Urinary bladder (tissue), 3 donors: ENCODE measurements at regions not wholly inside any gene's neighbourhood (a gene's known extent, or its start where the extent isn't known, plus 50 kb on each side); places are given as distances from the start of the nearest gene placed in this dataset.
A peak's percentile ranks its signal among the peaks of the same experiment; 100 is the strongest.
"Not testable (repeated sequence)": the region's sequence is repeated elsewhere in the genome, so short reads cannot be mapped to it uniquely, and the experiment has no call there.

Experiments used
- DNase-seq: peaks from one replicate; pipeline ENCODE4 v3.0.0-alpha.2; 2015; ENCODE audit errors: extremely low spot score
- H3K27ac ChIP-seq: one replicate; pipeline ENCODE4 v1.5.1; 2013; ENCODE audit warnings: low read depth, mild to moderate bottlenecking, moderate library complexity
- H3K36me3 ChIP-seq: one replicate; pipeline ENCODE4 v1.6.1; 2013; ENCODE audit warnings: mild to moderate bottlenecking, moderate library complexity; ENCODE audit not compliant: insufficient read depth
- H3K4me1 ChIP-seq: one replicate; pipeline ENCODE4 v1.6.1; 2013; ENCODE audit warnings: mild to moderate bottlenecking, moderate library complexity; ENCODE audit not compliant: insufficient read depth
- H3K4me3 ChIP-seq: one replicate; pipeline ENCODE4 v1.5.1; 2013; ENCODE audit warnings: low read depth, low read length
- WGBS: extraction: QIAGEN DNeasy Blood & Tissue Kit; methylation state at CpG from one replicate; pipeline ENCODE4 v1.1.7; 2013; 5-methylcytosine and 5-hydroxymethylcytosine counted together
- donor health status: healthy with polysubstance abuse.
- donor health status: healthy.

DNA sequence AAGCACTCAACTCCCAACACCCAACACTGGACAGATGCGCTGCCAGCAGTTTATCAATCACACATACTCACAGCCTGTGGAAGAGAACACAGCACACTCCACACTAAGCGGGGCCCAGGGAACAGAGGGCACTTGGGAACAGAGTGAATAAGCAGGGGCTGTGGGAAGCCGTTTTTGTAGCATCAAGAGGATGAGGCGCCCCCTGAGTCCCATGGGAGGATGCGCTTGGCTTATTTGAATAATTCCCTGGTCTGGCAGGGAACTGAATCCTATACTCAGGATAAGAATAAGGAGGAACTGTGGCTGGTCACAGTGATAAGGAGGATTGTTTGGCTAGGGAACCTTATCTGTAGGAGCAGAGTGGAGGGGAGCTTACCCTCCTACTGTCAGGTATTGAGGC, 96.1 kb upstream of the DNAH5 start:
- Histone ChIP-seq H3K36me3 (no peaks in the 10 kb centered on the region), H3K4me3 (no peak overlapping the region), H3K4me1 (no peaks in the 10 kb centered on the region), H3K27ac (no peak overlapping the region)
- WGBS: 78% methylated on average over 5 of the region's 5 CpGs
- no peak for DNase-seq

DNA sequence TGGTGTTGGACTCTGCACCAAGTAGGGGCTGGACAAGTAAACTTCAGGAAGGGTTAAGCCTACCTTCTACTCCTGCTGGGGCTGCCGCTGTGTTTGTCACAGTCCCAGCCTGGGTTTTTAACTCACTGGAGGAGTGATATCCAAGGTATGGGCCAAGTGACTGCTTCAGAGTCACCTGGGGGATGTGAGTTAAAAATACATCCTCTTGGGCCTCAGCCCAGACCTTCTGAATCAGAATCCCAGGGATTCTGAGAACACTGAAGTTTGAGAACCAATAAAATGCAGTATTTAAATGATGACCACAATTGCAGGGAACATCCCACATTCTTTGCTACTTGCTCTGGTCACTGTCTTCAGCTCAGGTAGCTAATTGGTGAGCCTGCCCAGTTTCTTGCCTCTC, 95.1 kb upstream of the DNAH5 start:
- Histone ChIP-seq H3K27ac (no peak overlapping the region), H3K36me3 (no peaks in the 10 kb centered on the region), H3K4me3 (no peak overlapping the region), H3K4me1 (no peaks in the 10 kb centered on the region)
- 93% methylated on average over 1 of the region's 1 CpG for WGBS
- no peak for DNase-seq

DNA sequence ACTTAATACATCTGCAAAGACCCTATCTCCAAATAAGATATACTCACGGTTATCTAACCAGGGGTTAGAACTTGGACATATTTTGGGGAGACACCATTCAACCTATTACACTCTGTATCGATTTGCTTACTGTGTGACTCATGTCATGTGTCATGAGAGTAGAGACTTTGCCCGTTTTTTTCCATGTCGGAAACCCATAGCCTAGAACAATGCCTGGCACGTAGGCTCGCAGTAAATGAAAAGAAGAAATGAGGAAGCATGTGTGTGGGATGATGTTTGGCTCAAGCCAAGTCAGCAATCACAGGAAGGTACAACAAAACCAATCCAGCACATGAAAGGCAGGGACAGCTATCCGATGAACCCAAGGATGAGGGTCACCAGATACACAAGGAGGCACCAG, 94.6 kb upstream of the DNAH5 start:
- DNase-seq: no peak
- 89% methylated on average over 7 of the region's 7 CpGs for WGBS
- no peaks in the 10 kb centered on the region for H3K4me1 ChIP-seq
- H3K36me3 ChIP-seq: no peaks in the 10 kb centered on the region
- no peak overlapping the region for H3K4me3 ChIP-seq
- no peak overlapping the region for H3K27ac ChIP-seq

DNA sequence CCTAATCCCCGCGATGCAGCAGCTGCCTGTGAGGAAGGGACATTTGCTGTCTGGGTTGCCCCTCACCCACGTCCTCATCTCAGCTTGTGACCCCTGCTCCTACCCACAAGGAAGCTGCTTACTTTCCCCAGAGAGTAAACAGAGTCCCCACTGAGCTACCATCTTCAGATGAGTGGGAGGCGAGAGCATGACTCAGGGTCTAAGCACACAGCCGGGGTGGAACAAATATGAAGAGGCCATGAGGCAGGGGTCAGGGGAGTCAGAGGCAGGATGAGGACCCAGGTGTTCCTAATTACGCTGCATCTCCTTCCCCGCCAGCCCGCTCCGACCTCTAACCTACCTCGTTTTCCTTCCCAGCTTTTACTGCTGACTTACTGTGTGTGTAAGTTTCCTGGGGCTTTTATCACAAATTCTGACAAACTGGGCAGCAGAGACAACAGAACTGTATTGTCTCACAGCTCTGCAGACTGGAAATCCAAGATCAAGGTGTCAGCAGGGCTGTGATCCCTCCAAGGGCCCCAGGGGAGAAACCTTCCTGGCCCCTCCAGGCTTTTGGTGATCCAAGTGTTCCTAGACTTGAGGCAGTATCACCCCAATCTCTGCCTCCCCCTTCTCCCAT, 94.0 kb upstream of the DNAH5 start:
- no peaks in the 10 kb centered on the region for H3K36me3 ChIP-seq
- no peaks in the 10 kb centered on the region for H3K4me1 ChIP-seq
- WGBS: 82% methylated on average over 10 of the region's 10 CpGs
- no peak for DNase-seq
- no peak overlapping the region for H3K4me3 ChIP-seq
- H3K27ac ChIP-seq: no peak overlapping the region

DNA sequence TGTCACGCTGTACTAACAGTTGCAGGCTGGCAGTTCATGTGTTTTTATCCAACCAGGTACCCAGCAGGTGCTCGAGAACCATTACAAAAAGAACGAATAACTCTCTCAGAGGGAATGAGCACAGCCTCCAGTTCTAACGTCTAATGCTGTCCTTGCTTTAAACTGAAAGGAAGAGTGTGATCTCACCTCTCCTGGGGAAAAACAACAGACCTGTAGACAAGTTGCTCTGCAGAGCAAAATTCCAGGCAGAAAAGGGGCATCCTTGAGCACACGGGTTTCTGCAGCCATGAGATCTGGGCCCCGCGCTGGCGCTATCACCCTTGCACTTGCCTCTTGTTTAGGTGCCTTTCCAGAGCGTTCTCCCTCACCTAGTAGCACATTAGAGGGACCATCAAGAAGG, 92.5 kb upstream of the DNAH5 start:
- Histone ChIP-seq H3K4me3 (no peak overlapping the region), H3K4me1 (no peaks in the 10 kb centered on the region), H3K27ac (no peak overlapping the region), H3K36me3 (no peaks in the 10 kb centered on the region)
- WGBS: 85% methylated on average over 9 of the region's 9 CpGs
- no peak for DNase-seq

DNA sequence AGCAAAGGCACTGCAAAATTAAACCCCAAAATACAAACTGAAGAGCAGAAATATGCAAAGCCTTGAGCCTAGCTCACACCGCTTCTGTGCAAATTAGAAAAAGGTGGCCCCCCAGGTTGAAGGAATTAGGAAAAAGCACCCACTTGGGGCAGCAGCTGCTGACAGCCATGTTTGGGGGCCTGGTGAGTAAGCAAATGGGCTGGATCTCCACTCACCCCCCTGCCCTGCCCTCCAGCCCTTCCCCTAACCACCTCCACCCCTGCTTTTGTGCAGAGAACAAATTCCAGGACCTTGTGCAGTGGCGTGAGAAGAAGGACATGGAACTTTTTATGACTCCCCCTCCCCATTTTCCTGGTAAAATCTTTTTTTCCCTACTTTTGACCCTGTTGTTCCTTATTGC, 92.0 kb upstream of the DNAH5 start:
- WGBS: 50% methylated on average over 2 of the region's 2 CpGs
- H3K4me3 ChIP-seq: no peak overlapping the region
- H3K4me1 ChIP-seq: no peaks in the 10 kb centered on the region
- no peak overlapping the region for H3K27ac ChIP-seq
- H3K36me3 ChIP-seq: no peaks in the 10 kb centered on the region
- no peak for DNase-seq

DNA sequence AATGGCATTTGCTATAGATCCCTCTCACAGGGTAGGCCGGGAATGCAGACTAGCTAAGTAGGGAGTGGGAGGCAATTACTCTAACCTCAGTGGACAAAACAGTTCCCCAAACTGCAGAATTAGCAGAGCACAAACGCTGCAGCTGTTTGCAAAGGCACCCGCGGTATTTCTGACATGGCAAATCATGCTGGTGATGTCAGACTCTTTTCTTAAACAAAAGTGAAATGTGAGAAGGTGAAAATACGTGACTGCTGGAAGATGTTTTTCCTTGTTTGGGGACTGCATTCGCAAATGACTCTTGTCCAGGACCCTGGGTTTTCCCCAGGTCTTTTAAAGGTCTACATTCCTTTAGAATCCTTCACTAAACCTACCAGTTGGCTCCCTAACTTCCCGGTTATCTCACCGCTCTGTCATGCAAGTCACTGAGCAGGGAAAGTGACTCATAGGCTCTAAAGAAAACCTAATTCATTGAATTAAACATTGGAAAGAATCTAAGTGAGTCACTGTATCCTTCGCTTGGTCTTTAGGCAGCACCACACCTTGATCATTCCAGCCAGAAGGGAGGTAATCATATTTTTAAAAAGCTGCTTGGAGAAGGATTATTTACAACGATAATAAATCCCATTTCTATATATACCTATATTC, 91.5 kb upstream of the DNAH5 start:
- no peaks in the 10 kb centered on the region for H3K36me3 ChIP-seq
- peak; percentile 60 for DNase-seq
- peak overlapping the region; percentile 15 for H3K27ac ChIP-seq
- 3% methylated on average over 10 of the region's 10 CpGs for WGBS
- H3K4me1 ChIP-seq: no peaks in the 10 kb centered on the region
- no peak overlapping the region for H3K4me3 ChIP-seq

DNA sequence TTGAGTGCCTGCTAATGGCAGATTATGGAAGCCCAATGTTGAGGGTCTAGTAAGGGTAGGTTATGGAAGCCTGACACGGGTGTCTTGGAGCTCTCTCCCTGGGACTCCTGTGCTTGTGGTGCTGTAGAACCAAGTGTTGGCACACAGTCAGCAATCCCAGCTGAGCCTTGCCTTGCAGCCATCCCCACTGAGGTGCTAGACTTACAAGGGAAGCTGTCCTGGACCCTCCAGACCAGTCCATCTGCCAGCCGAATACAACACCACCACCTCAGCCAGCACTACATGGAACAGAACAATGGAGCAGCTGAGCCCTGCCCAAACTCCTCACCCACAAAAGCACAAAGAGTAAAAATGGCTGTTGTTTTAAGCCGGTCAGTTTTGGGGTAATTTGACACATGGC, 90.5 kb upstream of the DNAH5 start:
- WGBS: 66% methylated on average over 3 of the region's 3 CpGs
- Histone ChIP-seq H3K27ac (no peak overlapping the region), H3K4me3 (no peak overlapping the region), H3K4me1 (no peaks in the 10 kb centered on the region), H3K36me3 (no peaks in the 10 kb centered on the region)
- DNase-seq: no peak

DNA sequence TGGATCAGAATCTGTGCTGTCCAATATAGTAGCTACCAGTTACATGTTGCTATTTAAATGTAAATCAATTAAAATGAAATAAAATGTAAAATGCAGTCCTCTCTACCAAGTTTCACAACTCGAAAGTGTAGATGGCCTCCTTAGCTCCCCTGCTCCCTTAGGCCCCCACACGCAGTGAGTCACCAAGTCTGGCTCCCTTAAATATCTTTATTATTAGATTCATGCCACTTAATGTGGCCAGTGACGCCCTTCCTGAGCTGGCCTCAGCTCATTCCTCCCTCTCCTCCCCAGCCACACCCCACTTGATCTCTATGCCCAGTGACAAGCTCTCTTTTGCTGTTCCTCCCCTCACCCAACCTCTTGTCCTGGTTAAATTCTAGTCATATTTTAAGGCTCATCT, 88.4 kb upstream of the DNAH5 start:
- 91% methylated on average over 3 of the region's 3 CpGs for WGBS
- DNase-seq: no peak
- Histone ChIP-seq H3K4me1 (no peaks in the 10 kb centered on the region), H3K27ac (no peak overlapping the region), H3K36me3 (no peaks in the 10 kb centered on the region), H3K4me3 (no peak overlapping the region)

DNA sequence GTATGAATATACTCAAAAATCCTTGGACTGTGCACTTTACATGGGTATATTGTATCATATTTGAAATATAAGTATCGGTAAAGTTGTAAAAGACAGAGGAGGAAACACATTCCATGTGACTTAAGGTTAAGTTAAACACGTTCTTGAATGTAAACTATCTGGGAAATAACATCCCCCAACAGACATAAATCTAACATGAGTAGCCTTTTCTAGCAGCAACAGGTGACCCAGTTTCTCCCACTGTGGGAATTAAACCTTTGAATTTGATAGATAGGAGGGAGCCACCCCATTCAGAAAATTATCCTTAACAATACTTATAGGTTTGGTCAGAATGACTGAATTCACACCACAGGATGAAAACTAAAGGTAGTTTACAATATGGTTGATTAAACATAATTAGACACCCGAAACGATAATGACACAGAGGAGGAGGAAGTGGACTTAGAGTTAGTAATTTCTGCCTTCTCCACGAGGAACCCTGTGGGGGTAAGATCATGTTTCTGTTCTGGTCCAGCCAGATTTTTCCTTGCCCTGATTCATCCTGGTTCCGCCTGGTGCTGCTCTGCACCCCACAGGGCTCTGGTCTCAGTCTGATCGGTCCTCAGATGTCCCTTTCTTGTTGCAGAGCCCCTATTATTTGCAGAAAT, 84.6 kb upstream of the DNAH5 start:
- Histone ChIP-seq H3K4me3 (no peak overlapping the region), H3K4me1 (no peaks in the 10 kb centered on the region), H3K27ac (no peak overlapping the region), H3K36me3 (no peaks in the 10 kb centered on the region)
- 60% methylated on average over 7 of the region's 7 CpGs for WGBS
- DNase-seq: no peak

DNA sequence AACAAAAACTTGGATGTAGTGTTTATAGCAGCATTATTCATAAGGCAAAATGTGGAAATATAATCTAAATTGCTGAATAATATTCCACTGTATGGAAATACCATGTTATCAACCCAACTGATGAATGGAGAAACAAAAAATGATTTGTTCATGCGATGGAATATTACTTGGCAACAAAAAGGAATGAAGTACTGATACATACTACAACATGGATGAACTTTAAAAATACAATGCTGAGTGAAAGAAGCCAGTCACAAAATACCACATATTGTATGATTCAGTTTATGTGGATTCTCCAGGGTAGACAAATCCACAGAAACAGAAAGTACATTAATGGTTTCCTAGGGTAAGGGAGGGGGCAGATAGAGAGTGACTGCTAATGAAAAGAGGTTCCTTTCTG, 83.7 kb upstream of the DNAH5 start:
- no peak for DNase-seq
- H3K27ac ChIP-seq: no peak overlapping the region
- WGBS: 99% methylated on average over 1 of the region's 1 CpG
- no peaks in the 10 kb centered on the region for H3K4me1 ChIP-seq
- no peak overlapping the region for H3K4me3 ChIP-seq
- H3K36me3 ChIP-seq: no peaks in the 10 kb centered on the region

DNA sequence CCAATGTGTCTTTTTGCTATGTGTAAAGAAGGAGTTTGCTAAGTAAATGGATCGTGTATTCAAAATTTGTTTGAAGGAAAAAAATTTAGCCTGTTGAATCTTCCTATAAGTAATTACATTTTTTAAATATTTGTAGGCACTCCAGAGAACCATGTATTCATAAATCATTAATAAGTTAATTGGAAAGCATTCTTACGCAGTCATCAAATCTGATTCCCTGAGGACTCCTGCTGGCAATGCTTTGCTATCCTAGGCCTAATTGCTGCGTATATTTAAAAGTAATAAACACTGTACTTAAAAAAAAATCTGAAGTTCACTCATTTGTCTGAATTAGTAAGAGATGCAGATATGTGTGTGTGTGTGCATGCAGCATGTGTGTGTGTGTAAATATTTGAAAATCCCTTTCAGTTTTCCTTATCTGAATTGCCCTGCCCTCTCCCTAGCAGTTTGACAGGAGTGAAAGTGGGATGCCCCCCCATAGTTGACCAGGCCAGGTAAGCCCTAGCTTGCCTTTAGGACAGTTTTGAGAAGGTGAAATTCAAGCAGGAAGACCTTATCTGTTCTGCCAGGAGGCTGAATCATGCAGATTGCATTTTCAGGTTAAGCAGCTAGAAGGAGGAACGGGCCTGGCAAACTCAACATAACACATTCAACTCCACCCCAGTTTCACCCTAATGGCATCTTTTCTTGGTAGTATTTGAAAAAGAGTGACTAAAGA, 81.2 kb upstream of the DNAH5 start:
- H3K4me1 ChIP-seq: no peaks in the 10 kb centered on the region
- no peak overlapping the region for H3K27ac ChIP-seq
- 76% methylated on average over 4 of the region's 4 CpGs for WGBS
- H3K4me3 ChIP-seq: no peak overlapping the region
- DNase-seq: no peak
- no peaks in the 10 kb centered on the region for H3K36me3 ChIP-seq

DNA sequence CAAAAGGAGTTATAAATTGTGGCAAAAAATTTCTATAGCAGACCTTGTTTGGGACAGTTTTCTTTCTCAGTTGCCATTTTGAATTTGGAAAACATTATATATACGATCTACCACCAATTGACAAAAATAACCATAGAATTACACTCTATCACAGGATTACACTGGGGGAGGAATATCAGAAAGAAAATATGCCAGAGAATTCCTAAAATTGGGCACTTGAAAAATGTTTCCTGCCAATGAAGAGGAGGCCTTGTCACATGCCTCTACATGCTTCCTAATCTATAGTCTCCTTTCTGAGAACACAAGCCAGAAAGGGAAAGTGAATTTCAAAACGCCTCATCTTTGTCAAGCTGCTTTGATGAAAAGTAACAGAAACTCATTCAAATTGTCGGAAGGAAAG, 78.5 kb upstream of the DNAH5 start:
- no peak for DNase-seq
- Histone ChIP-seq H3K4me3 (no peak overlapping the region), H3K36me3 (no peaks in the 10 kb centered on the region), H3K4me1 (no peaks in the 10 kb centered on the region), H3K27ac (no peak overlapping the region)
- 89% methylated on average over 3 of the region's 3 CpGs for WGBS

DNA sequence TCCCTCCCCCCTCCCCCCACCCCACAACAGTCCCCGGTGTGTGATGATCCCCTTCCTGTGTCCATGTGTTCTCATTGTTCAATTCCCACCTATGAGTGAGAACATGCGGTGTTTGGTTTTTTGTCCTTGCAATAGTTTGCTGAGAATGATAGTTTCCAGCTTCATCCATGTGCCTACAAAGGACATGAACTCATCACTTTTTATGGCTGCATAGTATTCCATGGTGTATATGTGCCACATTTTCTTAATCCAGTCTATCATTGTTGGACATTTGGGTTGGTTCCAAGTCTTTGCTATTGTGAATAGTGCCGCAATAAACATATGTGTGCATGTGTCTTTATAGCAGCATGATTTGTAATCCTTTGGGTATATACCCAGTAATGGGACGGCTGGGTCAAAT, 76.5 kb upstream of the DNAH5 start:
- WGBS: 85% methylated on average over 3 of the region's 4 CpGs
- H3K27ac ChIP-seq, H3K4me1 ChIP-seq, H3K36me3 ChIP-seq, H3K4me3 ChIP-seq, DNase-seq: not testable (repeated sequence)
